Osteocyte (in vitro differentiated cells): ENCODE measurements at regions not wholly inside any gene's neighbourhood (a gene's known extent, or its start where the extent isn't known, plus 50 kb on each side); places are given as distances from the start of the nearest gene placed in this dataset.

Experiments used
- DNase-seq: peaks from one replicate; pipeline ENCODE4 v3.0.0; 2021; ENCODE audit warnings: mixed read lengths; ENCODE audit not compliant: unreplicated experiment; ENCODE audit errors: extremely low spot score
- H3K27ac Mint-ChIP-seq: one replicate; pipeline ENCODE4 v1.8.0; 2021; ENCODE audit warnings: mild to moderate bottlenecking, mixed read lengths; ENCODE audit not compliant: unreplicated experiment
- H3K27me3 Mint-ChIP-seq: one replicate; pipeline ENCODE4 v1.8.0; 2021; ENCODE audit warnings: mixed read lengths; ENCODE audit not compliant: unreplicated experiment
- H3K36me3 Mint-ChIP-seq: one replicate; pipeline ENCODE4 v1.8.0; 2021; ENCODE audit warnings: mixed read lengths; ENCODE audit not compliant: unreplicated experiment
- H3K4me1 Mint-ChIP-seq: one replicate; pipeline ENCODE4 v1.8.0; 2021; ENCODE audit warnings: mixed read lengths; ENCODE audit not compliant: unreplicated experiment
- H3K4me3 Mint-ChIP-seq: one replicate; pipeline ENCODE4 v1.8.0; 2021; ENCODE audit warnings: mild to moderate bottlenecking, moderate library complexity, mixed read lengths; ENCODE audit not compliant: unreplicated experiment
- H3K9me3 Mint-ChIP-seq: one replicate; pipeline ENCODE4 v1.8.0; 2021; ENCODE audit warnings: mixed read lengths; ENCODE audit not compliant: unreplicated experiment
- CTCF ChIP-seq: fragments of 200-600 bp; sonication (generic); IDR thresholded peaks from 2 replicates; pipeline ENCODE4 v1.5.0; 2021; ENCODE audit warnings: antibody characterized with exemption, mild to moderate bottlenecking, moderate library complexity

- H3K4me1 Mint-ChIP-seq: no peaks in the 10 kb centered on the region
- TF ChIP-seq CTCF: no peak
- H3K27ac Mint-ChIP-seq: no peak overlapping the region
- H3K9me3 Mint-ChIP-seq: no peaks in the 10 kb centered on the region
- no peaks in the 10 kb centered on the region for H3K27me3 Mint-ChIP-seq
- no peaks in the 10 kb centered on the region for H3K36me3 Mint-ChIP-seq
- DNase-seq: no peak
- no peak overlapping the region for H3K4me3 Mint-ChIP-seq
These were observed 230.0 kb upstream of the KLHL29 start for GRCh38 chr2:23155022-23155421.

GRCh38 chr2:23157812-23158211 lies 227.2 kb upstream of the KLHL29 start:
- Mint-ChIP-seq H3K27me3 (no peaks in the 10 kb centered on the region), H3K27ac (no peak overlapping the region), H3K4me3 (no peak overlapping the region), H3K9me3 (no peaks in the 10 kb centered on the region), H3K36me3 (no peaks in the 10 kb centered on the region), H3K4me1 (no peaks in the 10 kb centered on the region)
- TF ChIP-seq CTCF: no peak
- no peak for DNase-seq

GRCh38 chr2:23158306-23158705 lies 226.7 kb upstream of the KLHL29 start:
- H3K36me3 Mint-ChIP-seq: no peaks in the 10 kb centered on the region
- no peaks in the 10 kb centered on the region for H3K9me3 Mint-ChIP-seq
- DNase-seq: no peak
- no peak overlapping the region for H3K4me3 Mint-ChIP-seq
- no peaks in the 10 kb centered on the region for H3K27me3 Mint-ChIP-seq
- no peak for TF ChIP-seq CTCF
- H3K4me1 Mint-ChIP-seq: no peaks in the 10 kb centered on the region
- H3K27ac Mint-ChIP-seq: no peak overlapping the region

GRCh38 chr2:23159746-23160405 lies 225.1 kb upstream of the KLHL29 start:
- H3K4me1 Mint-ChIP-seq: no peaks in the 10 kb centered on the region
- no peaks in the 10 kb centered on the region for H3K9me3 Mint-ChIP-seq
- no peak for TF ChIP-seq CTCF
- H3K27me3 Mint-ChIP-seq: no peaks in the 10 kb centered on the region
- no peak overlapping the region for H3K27ac Mint-ChIP-seq
- no peak for DNase-seq
- no peak overlapping the region for H3K4me3 Mint-ChIP-seq
- H3K36me3 Mint-ChIP-seq: no peaks in the 10 kb centered on the region

GRCh38 chr2:23164173-23164572 lies 220.8 kb upstream of the KLHL29 start:
- no peaks in the 10 kb centered on the region for H3K9me3 Mint-ChIP-seq
- no peak for DNase-seq
- H3K4me1 Mint-ChIP-seq: no peaks in the 10 kb centered on the region
- no peak overlapping the region for H3K27ac Mint-ChIP-seq
- H3K4me3 Mint-ChIP-seq: no peak overlapping the region
- no peaks in the 10 kb centered on the region for H3K27me3 Mint-ChIP-seq
- TF ChIP-seq CTCF: no peak
- H3K36me3 Mint-ChIP-seq: no peaks in the 10 kb centered on the region
